Testis (tissue), 2 donors: ENCODE measurements at regions not wholly inside any gene's neighbourhood (a gene's known extent, or its start where the extent isn't known, plus 50 kb on each side); places are given as distances from the start of the nearest gene placed in this dataset.

ENCODE experiments used
- POLR2A ChIP-seq: fragments of 450-650 bp; IDR thresholded peaks from one replicate; pipeline ENCODE4 v1.6.1; 2017; ENCODE audit warnings: antibody characterized with exemption, mild to moderate bottlenecking, moderate library complexity
- TF ChIP-seq, protein P1 (sequence below), 3 experiments: fragments of 450-650 bp in 2 of 3; fragments of 200-600 bp in 1 of 3; sonication (generic) in 1 of 3; IDR thresholded peaks; one replicate each; pipeline ENCODE4 v1.5.1; 2016 to 2019; ENCODE audit warnings: antibody characterized with exemption in 3 of 3, mild to moderate bottlenecking in 2 of 3, moderate library complexity in 1 of 3

- TF ChIP-seq, protein P1, sequence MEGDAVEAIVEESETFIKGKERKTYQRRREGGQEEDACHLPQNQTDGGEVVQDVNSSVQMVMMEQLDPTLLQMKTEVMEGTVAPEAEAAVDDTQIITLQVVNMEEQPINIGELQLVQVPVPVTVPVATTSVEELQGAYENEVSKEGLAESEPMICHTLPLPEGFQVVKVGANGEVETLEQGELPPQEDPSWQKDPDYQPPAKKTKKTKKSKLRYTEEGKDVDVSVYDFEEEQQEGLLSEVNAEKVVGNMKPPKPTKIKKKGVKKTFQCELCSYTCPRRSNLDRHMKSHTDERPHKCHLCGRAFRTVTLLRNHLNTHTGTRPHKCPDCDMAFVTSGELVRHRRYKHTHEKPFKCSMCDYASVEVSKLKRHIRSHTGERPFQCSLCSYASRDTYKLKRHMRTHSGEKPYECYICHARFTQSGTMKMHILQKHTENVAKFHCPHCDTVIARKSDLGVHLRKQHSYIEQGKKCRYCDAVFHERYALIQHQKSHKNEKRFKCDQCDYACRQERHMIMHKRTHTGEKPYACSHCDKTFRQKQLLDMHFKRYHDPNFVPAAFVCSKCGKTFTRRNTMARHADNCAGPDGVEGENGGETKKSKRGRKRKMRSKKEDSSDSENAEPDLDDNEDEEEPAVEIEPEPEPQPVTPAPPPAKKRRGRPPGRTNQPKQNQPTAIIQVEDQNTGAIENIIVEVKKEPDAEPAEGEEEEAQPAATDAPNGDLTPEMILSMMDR (IDR thresholded peaks at IDR 0.05), result no peak
- TF ChIP-seq POLR2A, result no peak
These were observed 76.8 kb downstream of the GCNT4 start for GRCh38 chr5:74975582-74975981.
